HepG2 (cell line): ENCODE measurements at regions not wholly inside any gene's neighbourhood (a gene's known extent, or its start where the extent isn't known, plus 50 kb on each side); places are given as distances from the start of the nearest gene placed in this dataset.

Source experiments
- ATAC-seq: fragments of 200-7000 bp; cut with Tn5 transposase; 3 replicates; pipeline ENCODE4 v1.9.1; 2020; ENCODE audit warnings: mild to moderate bottlenecking, moderate library complexity
- BruUV-seq: library from RNA; stranded (reverse); fragments of 400-500 nt; replicated peaks from 2 replicates; lab custom pipeline; 2021; lab: Mats Ljungman, UMichigan
- CTCF ChIA-PET: fragments of 300-600 bp; formaldehyde crosslinking; extraction: SDS; loops from one replicate; lab custom pipeline; 2021; ENCODE audit warnings: low total read pairs, inconsistent platforms, low intra/inter-chr PET ratio; lab: Yijun Ruan, JAX
- POLR2A ChIA-PET: fragments of 350-600 bp; sonication (Branson Sonifier 250); formaldehyde crosslinking; loops from one replicate; lab custom pipeline; 2020; ENCODE audit warnings: antibody characterized with exemption, inconsistent platforms; lab: Yijun Ruan, JAX
- DNase-seq: peaks from one replicate; pipeline ENCODE4 v3.0.0-alpha.2; 2015; ENCODE audit warnings: low spot score
- FAIRE-seq: peaks from 3 replicates; lab custom pipeline; 2011; peaks lifted over from hg19 to GRCh38; lab: Jason Lieb, UNC
- H2AFZ ChIP-seq: one replicate; pipeline ENCODE4 v1.6.1; 2011; ENCODE audit warnings: low read length, inconsistent platforms
- H3K27ac ChIP-seq: fragments of 300-600 bp; 3 replicates; pipeline ENCODE4 v1.8.0; 2011; ENCODE audit warnings: mixed run types, mild to moderate bottlenecking, mixed read lengths, low read length, inconsistent platforms; ENCODE audit not compliant: insufficient read depth; ENCODE audit errors: extremely low read length
- H3K27me3 ChIP-seq, 2 experiments: fragments of 200-600 bp in 1 of 2; 2 replicates in 1 of 2; 3 replicates in 1 of 2; pipeline versions ENCODE4 v1.6.0 to v1.8.0; 2011; ENCODE audit warnings: low read length in 2 of 2, mild to moderate bottlenecking in 2 of 2, moderate library complexity in 2 of 2, inconsistent platforms in 1 of 2; ENCODE audit not compliant: insufficient read depth in 2 of 2, control insufficient read depth in 1 of 2
- H3K36me3 ChIP-seq, 2 experiments: fragments of 200-600 bp in 1 of 2; replicated peaks in 1 of 2; 2 replicates in 1 of 2; 3 replicates in 1 of 2; pipeline versions ENCODE4 v1.5.1 to v1.8.0; 2011; ENCODE audit warnings: low read length in 2 of 2, inconsistent platforms in 1 of 2; ENCODE audit not compliant: insufficient read depth in 2 of 2, control insufficient read depth in 1 of 2
- H3K4me1 ChIP-seq: 2 replicates; pipeline ENCODE4 v1.5.1; 2012; ENCODE audit warnings: low read length, inconsistent platforms; ENCODE audit not compliant: insufficient read depth
- H3K4me2 ChIP-seq: 2 replicates; pipeline ENCODE4 v1.6.0; 2011; ENCODE audit warnings: low read depth, low read length, inconsistent platforms
- H3K4me3 ChIP-seq, 3 experiments: fragments of 200-600 bp in 1 of 3; sonication (generic), shearing (Covaris generic) in 1 of 3; replicated peaks in 1 of 3; 2 replicates each; pipeline ENCODE4 v1.5.1; 2011 to 2016; ENCODE audit warnings: low read length in 3 of 3, inconsistent platforms in 2 of 3, low read depth in 2 of 3, mild to moderate bottlenecking in 2 of 3, control low read depth in 1 of 3, mixed read lengths in 1 of 3; ENCODE audit not compliant: insufficient read depth in 1 of 3
- H3K79me2 ChIP-seq: one replicate; pipeline ENCODE4 v1.6.1; 2011; ENCODE audit warnings: low read length, inconsistent platforms; ENCODE audit not compliant: insufficient read depth
- H3K9ac ChIP-seq: 2 replicates; pipeline ENCODE4 v1.6.0; 2011; ENCODE audit warnings: mild to moderate bottlenecking, low read depth, low read length, inconsistent platforms; ENCODE audit not compliant: insufficient read depth
- H3K9me3 ChIP-seq: 2 replicates; pipeline ENCODE4 v1.5.1; 2012; ENCODE audit warnings: mild to moderate bottlenecking, low read length
- H4K20me1 ChIP-seq: 2 replicates; pipeline ENCODE4 v1.6.0; 2011; ENCODE audit warnings: inconsistent platforms, mild to moderate bottlenecking, low read length, moderate library complexity; ENCODE audit not compliant: insufficient read depth
- HIVEP1 ChIP-seq: sonication (generic); formaldehyde crosslinking; IDR thresholded peaks from 2 replicates; pipeline ENCODE4 v1.4.0; 2020; ENCODE audit warnings: mild to moderate bottlenecking, missing genetic modification reagents
- IKZF4 ChIP-seq: sonication (generic); formaldehyde crosslinking; IDR thresholded peaks from 2 replicates; pipeline ENCODE4 v1.5.1; 2020; ENCODE audit warnings: borderline replicate concordance, mild to moderate bottlenecking, low read depth, missing genetic modification reagents; ENCODE audit errors: not compliant biosample characterization
- MAFF ChIP-seq: IDR thresholded peaks from 2 replicates; pipeline ENCODE4 v1.6.1; 2011; ENCODE audit warnings: low read depth, low read length, improper control_type of control experiment
- MAFK ChIP-seq, 2 experiments: IDR thresholded peaks in 1 of 2; conservative IDR thresholded peaks in 1 of 2; 2 replicates each; pipeline ENCODE4 v1.6.1; 2011; ENCODE audit warnings: improper control_type of control experiment in 2 of 2, low read length in 2 of 2
- MIER2 ChIP-seq: IDR thresholded peaks from 2 replicates; pipeline ENCODE4 v1.6.1; 2016; ENCODE audit warnings: missing biosample characterization, missing genetic modification reagents
- NFIB ChIP-seq: sonication (generic); formaldehyde crosslinking; IDR thresholded peaks from 2 replicates; pipeline ENCODE4 v1.9.0; 2021; ENCODE audit warnings: missing genetic modification reagents, mild to moderate bottlenecking, borderline replicate concordance
- PAXIP1 ChIP-seq: sonication (generic); formaldehyde crosslinking; conservative IDR thresholded peaks from 2 replicates; pipeline ENCODE4 v1.4.0; 2020; ENCODE audit warnings: mild to moderate bottlenecking, missing genetic modification reagents, moderate library complexity
- PTBP1 ChIP-seq: fragments of 200-400 bp; formaldehyde crosslinking; IDR thresholded peaks from 2 replicates; pipeline ENCODE4 v1.6.1; 2018; ENCODE audit warnings: low read length, low read depth; ENCODE audit not compliant: poor library complexity, severe bottlenecking
- RFXANK ChIP-seq: IDR thresholded peaks from 2 replicates; pipeline ENCODE4 v1.6.1; 2016
- TBX2 ChIP-seq: sonication (generic); formaldehyde crosslinking; IDR thresholded peaks from 2 replicates; pipeline ENCODE4 v1.5.0; 2020; ENCODE audit warnings: missing genetic modification reagents, mild to moderate bottlenecking, borderline replicate concordance
- TCF7 ChIP-seq: sonication (generic); IDR thresholded peaks from 2 replicates; pipeline ENCODE4 v1.6.1; 2016; ENCODE audit warnings: antibody characterized with exemption, low read depth
- TGIF2 ChIP-seq: IDR thresholded peaks from 2 replicates; pipeline ENCODE4 v1.6.1; 2016; ENCODE audit warnings: control low read depth, missing compliant biosample characterization
- ZC3H4 ChIP-seq: sonication (generic); formaldehyde crosslinking; IDR thresholded peaks from 2 replicates; pipeline ENCODE4 v1.4.0; 2020; ENCODE audit warnings: missing genetic modification reagents, borderline replicate concordance
- ZFYVE20 ChIP-seq: sonication (generic); formaldehyde crosslinking; IDR thresholded peaks from 2 replicates; pipeline ENCODE4 v1.8.0; 2023; ENCODE audit warnings: low read depth, mild to moderate bottlenecking, moderate library complexity, missing genetic modification reagents, borderline replicate concordance
- ZMYM2 ChIP-seq: sonication (generic); formaldehyde crosslinking; IDR thresholded peaks from 2 replicates; pipeline ENCODE4 v1.8.0; 2022; ENCODE audit warnings: mild to moderate bottlenecking, missing genetic modification reagents
- ZNF569 ChIP-seq: sonication (generic); formaldehyde crosslinking; IDR thresholded peaks from 2 replicates; pipeline ENCODE4 v1.5.0; 2020; ENCODE audit warnings: mild to moderate bottlenecking, missing genetic modification reagents, moderate library complexity, borderline replicate concordance
- WGBS: methylation state at CpG from one replicate; pipeline ENCODE4 v1.1.6; 2017; ENCODE audit warnings: low lambda C conversion rate; 5-methylcytosine and 5-hydroxymethylcytosine counted together
- in situ Hi-C: cut with HindIII; loops from 2 replicates; pipeline ENCODE4 v1.10.0; 2017; ENCODE audit warnings: low pct_unique_long_range_greater_than_20kb; ENCODE audit not compliant: extremely low pct_ligation_motif_present
- intact Hi-C: fragments of 100-400 bp; cut with micrococcal nuclease; formaldehyde crosslinking; loops from one replicate; pipeline ENCODE4 v1.10.0; 2022; ENCODE audit not compliant: unreplicated experiment

GRCh38 chr5:7325975-7326913, 69.7 kb upstream of the ADCY2 start:
- TF ChIP-seq MAFF (peak; percentile 71), MAFK (conservative IDR thresholded peaks at IDR 0.05 in 1 of 2, IDR thresholded peaks at IDR 0.05 in 1 of 2; ENCODE audit: low read length in 2 of 2) (peak; percentile 64 to 79), TBX2 (no peak), ZFYVE20 (CRISPR knock-in tag) (no peak)
- WGBS: 8% methylated on average over 8 of the region's 8 CpGs
- Histone ChIP-seq H3K9ac (no peak overlapping the region), H3K79me2 (no peaks in the 10 kb centered on the region), H4K20me1 (no peaks in the 10 kb centered on the region), H2AFZ (no peak overlapping the region), H3K4me1 (no peaks in the 10 kb centered on the region), H3K9me3 (no peaks in the 10 kb centered on the region), H3K4me3 (no peak overlapping the region), H3K27me3 (no peaks in the 10 kb centered on the region), H3K36me3 (no peaks in the 10 kb centered on the region), H3K27ac (no peak overlapping the region), H3K4me2 (no peak overlapping the region)
- intact Hi-C loops: no loop called here
- BruUV-seq: no TSS peak
- ATAC-seq (no peak), DNase-seq (no peak), FAIRE-seq (no peak)
- in situ Hi-C loops: no loop called here
- ChIA-PET POLR2A (no interaction called here), CTCF (no interaction called here)

- in situ Hi-C loops (no loop called here), intact Hi-C loops (no loop called here)
- H3K27me3 ChIP-seq: no peaks in the 10 kb centered on the region
- 6% methylated on average over 4 of the region's 4 CpGs for WGBS
- TF ChIP-seq PTBP1 (no peak), PAXIP1 (CRISPR knock-in tag) (no peak), ZNF569 (CRISPR knock-in tag) (no peak), TGIF2 (CRISPR knock-in tag) (no peak), ZMYM2 (CRISPR knock-in tag) (no peak), MIER2 (CRISPR knock-in tag) (no peak), NFIB (CRISPR knock-in tag) (no peak), TCF7 (no peak), IKZF4 (no peak), HIVEP1 (no peak), RFXANK (CRISPR knock-in tag) (no peak), ZC3H4 (CRISPR knock-in tag) (no peak)
- H2AFZ ChIP-seq: no peak overlapping the region
- ChIA-PET CTCF (no interaction called here), POLR2A (no interaction called here)
- H3K4me2 ChIP-seq: no peak overlapping the region
- H3K27ac ChIP-seq: no peak overlapping the region
- no peaks in the 10 kb centered on the region for H3K9me3 ChIP-seq
- no TSS peak for BruUV-seq
- FAIRE-seq: no peak
- no peak overlapping the region for H3K9ac ChIP-seq
- ATAC-seq: no peak
- no peak for DNase-seq
- H3K79me2 ChIP-seq: no peaks in the 10 kb centered on the region
- H4K20me1 ChIP-seq: no peaks in the 10 kb centered on the region
- no peak overlapping the region for H3K4me3 ChIP-seq
- no peaks in the 10 kb centered on the region for H3K4me1 ChIP-seq
- H3K36me3 ChIP-seq: no peaks in the 10 kb centered on the region
Observed at GRCh38 chr5:7329141-7329540, 66.8 kb upstream of the ADCY2 start.
